Natural killer cell (primary cell): ENCODE measurements at regions not wholly inside any gene's neighbourhood (a gene's known extent, or its start where the extent isn't known, plus 50 kb on each side); places are given as distances from the start of the nearest gene placed in this dataset.

Source experiments
- ATAC-seq, 3 donors: fragments of 150-1000 bp in 2 of 3; fragments of 200-7000 bp in 1 of 3; cut with Tn5 transposase; 1 replicate in 1 of 3; 2 replicates in 2 of 3; pipeline ENCODE4 v1.10.0; 2021; ENCODE audit warnings: mild to moderate bottlenecking in 2 of 3, moderate library complexity in 2 of 3
- DNase-seq, 2 donors: peaks; one replicate each; pipeline versions ENCODE4 v3.0.0 to v3.0.0-alpha.2; 2013 to 2021; ENCODE audit warnings: mixed read lengths in 1 of 2
- H3K27ac ChIP-seq: one replicate; pipeline ENCODE4 v1.5.1; 2013; ENCODE audit warnings: mild to moderate bottlenecking, low read length
- H3K27me3 ChIP-seq: one replicate; pipeline ENCODE4 v1.6.1; 2013; ENCODE audit warnings: low read length; ENCODE audit not compliant: control insufficient read depth, insufficient read depth
- H3K36me3 ChIP-seq: one replicate; pipeline ENCODE4 v1.6.1; 2013; ENCODE audit warnings: low read length; ENCODE audit not compliant: control insufficient read depth, insufficient read depth
- H3K4me1 ChIP-seq: one replicate; pipeline ENCODE4 v1.6.1; 2013; ENCODE audit warnings: low read length; ENCODE audit not compliant: control insufficient read depth, insufficient read depth
- H3K4me3 ChIP-seq: one replicate; pipeline ENCODE4 v1.5.1; 2013; ENCODE audit warnings: low read length
- H3K9me3 ChIP-seq: one replicate; pipeline ENCODE4 v1.6.1; 2013; ENCODE audit warnings: low read length; ENCODE audit not compliant: control insufficient read depth, insufficient read depth
- H3K27ac Mint-ChIP-seq, 2 donors: one replicate each; pipeline ENCODE4 v1.8.0; 2022; ENCODE audit warnings: mild to moderate bottlenecking in 2 of 2, mixed read lengths in 2 of 2, moderate library complexity in 1 of 2
- H3K27me3 Mint-ChIP-seq, 2 donors: one replicate each; pipeline ENCODE4 v1.8.0; 2022; ENCODE audit warnings: low read depth in 2 of 2, mixed read lengths in 2 of 2
- H3K36me3 Mint-ChIP-seq: one replicate; pipeline ENCODE4 v1.8.0; 2022; ENCODE audit warnings: mixed read lengths
- H3K4me1 Mint-ChIP-seq, 2 donors: one replicate each; pipeline ENCODE4 v1.8.0; 2022; ENCODE audit warnings: mixed read lengths in 2 of 2
- H3K4me3 Mint-ChIP-seq: one replicate; pipeline ENCODE4 v1.8.0; 2022; ENCODE audit warnings: mild to moderate bottlenecking, moderate library complexity, mixed read lengths
- H3K9me3 Mint-ChIP-seq, 2 donors: one replicate each; pipeline ENCODE4 v1.8.0; 2022; ENCODE audit warnings: mixed read lengths in 2 of 2
- WGBS: methylation state at CpG from one replicate; pipeline ENCODE4 v1.1.7; 2013; ENCODE audit warnings: missing lambda C conversion rate; ENCODE audit not compliant: insufficient coverage; 5-methylcytosine and 5-hydroxymethylcytosine counted together
- intact Hi-C: fragments of 100-400 bp; cut with micrococcal nuclease; formaldehyde crosslinking; loops from one replicate; pipeline ENCODE4 v1.14.2; 2022
- TF ChIP-seq, protein P1 (sequence below): fragments of 200-600 bp; IDR thresholded peaks from one replicate; pipeline ENCODE4 v1.8.0; 2022; ENCODE audit warnings: antibody characterized with exemption

DNA sequence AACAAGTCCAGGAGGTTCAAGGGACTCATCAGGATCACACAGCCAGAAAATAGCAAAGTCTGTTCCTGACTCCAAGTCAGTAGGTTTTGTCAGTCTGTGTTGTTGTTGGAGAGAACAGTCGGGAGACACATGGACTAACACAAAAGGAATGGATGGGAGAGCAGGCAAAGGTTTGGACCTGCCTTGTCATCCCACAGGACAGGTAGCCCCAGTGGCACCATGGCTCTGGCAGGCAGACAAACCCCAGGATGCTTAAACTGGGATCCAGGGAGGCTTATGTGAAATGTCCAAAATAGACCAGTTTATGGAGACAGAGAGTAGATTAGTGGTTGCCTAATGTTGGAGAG, 201.6 kb upstream of the NAV2 start:
- Mint-ChIP-seq H3K4me3 (no peak overlapping the region), H3K9me3 (no peaks in the 10 kb centered on the region), H3K27me3 (peaks cover 24 to 57% of the 10 kb centered on the region in 2 donors), H3K27ac (no peak overlapping the region), H3K36me3 (no peaks in the 10 kb centered on the region), H3K4me1 (no peaks in the 10 kb centered on the region)
- no peaks in the 10 kb centered on the region for H3K4me1 ChIP-seq
- no peak overlapping the region for H3K4me3 ChIP-seq
- DNase-seq: no peak
- TF ChIP-seq, protein P1, sequence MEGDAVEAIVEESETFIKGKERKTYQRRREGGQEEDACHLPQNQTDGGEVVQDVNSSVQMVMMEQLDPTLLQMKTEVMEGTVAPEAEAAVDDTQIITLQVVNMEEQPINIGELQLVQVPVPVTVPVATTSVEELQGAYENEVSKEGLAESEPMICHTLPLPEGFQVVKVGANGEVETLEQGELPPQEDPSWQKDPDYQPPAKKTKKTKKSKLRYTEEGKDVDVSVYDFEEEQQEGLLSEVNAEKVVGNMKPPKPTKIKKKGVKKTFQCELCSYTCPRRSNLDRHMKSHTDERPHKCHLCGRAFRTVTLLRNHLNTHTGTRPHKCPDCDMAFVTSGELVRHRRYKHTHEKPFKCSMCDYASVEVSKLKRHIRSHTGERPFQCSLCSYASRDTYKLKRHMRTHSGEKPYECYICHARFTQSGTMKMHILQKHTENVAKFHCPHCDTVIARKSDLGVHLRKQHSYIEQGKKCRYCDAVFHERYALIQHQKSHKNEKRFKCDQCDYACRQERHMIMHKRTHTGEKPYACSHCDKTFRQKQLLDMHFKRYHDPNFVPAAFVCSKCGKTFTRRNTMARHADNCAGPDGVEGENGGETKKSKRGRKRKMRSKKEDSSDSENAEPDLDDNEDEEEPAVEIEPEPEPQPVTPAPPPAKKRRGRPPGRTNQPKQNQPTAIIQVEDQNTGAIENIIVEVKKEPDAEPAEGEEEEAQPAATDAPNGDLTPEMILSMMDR: no peak
- no peaks in the 10 kb centered on the region for H3K36me3 ChIP-seq
- ATAC-seq: no peak
- no peaks in the 10 kb centered on the region for H3K9me3 ChIP-seq
- no peak overlapping the region for H3K27ac ChIP-seq
- intact Hi-C loops: no loop called here
- H3K27me3 ChIP-seq: no peaks in the 10 kb centered on the region
- 89% methylated on average over 1 of the region's 1 CpG for WGBS

DNA sequence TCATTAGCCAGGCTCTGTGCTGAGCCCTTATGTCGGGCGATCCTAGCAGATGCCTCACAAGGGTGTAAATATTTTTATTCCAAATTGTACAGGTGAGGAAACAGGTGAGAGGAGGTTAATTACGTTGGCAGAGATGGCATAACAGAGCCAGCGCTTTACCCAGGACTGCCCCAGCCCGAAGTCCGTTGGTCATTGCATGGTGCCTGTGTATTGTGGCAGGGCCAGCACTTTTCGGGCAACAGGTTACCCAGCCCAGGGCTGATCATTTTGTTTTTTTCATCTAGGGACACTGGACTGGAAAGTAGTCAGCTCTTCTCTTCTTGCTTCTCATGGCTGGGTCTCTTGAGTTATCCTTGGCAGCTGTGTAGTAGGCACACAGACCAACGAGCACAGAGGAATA, 202.2 kb upstream of the NAV2 start:
- H3K4me3 Mint-ChIP-seq: no peak overlapping the region
- Histone ChIP-seq H3K4me3 (no peak overlapping the region), H3K27me3 (no peaks in the 10 kb centered on the region), H3K4me1 (no peaks in the 10 kb centered on the region), H3K36me3 (no peaks in the 10 kb centered on the region), H3K9me3 (no peaks in the 10 kb centered on the region), H3K27ac (no peak overlapping the region)
- intact Hi-C loops: no loop called here
- DNase-seq (no peak), ATAC-seq (no peak)
- no peak overlapping the region for H3K27ac Mint-ChIP-seq
- WGBS: 76% methylated on average over 8 of the region's 8 CpGs
- no peaks in the 10 kb centered on the region for H3K9me3 Mint-ChIP-seq
- no peaks in the 10 kb centered on the region for H3K36me3 Mint-ChIP-seq
- TF ChIP-seq, protein P1: no peak
- peaks cover 21 to 57% of the 10 kb centered on the region in 2 donors for H3K27me3 Mint-ChIP-seq
- no peaks in the 10 kb centered on the region for H3K4me1 Mint-ChIP-seq

DNA sequence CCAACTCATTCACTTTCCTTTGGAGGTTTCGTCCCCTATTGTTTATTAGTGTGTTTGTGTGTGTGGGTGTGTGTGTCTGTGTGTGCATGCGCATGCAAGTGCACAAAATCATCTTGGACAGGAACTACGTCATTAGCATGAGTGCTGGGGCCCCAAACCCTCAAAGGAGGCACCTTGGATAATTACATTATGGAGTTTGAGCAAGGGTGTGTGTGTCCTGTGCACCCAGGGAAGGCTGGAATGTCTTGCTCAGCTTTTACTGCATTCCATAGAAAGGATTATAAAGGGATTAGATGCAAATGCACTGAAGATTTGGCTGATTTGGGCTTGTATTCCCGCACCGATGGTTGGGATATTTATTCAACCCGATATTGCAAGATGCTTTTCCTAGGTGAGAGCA, 203.4 kb upstream of the NAV2 start:
- Mint-ChIP-seq H3K4me1 (no peaks in the 10 kb centered on the region), H3K27ac (no peak overlapping the region), H3K27me3 (peaks cover 21 to 57% of the 10 kb centered on the region in 2 donors), H3K36me3 (no peaks in the 10 kb centered on the region), H3K9me3 (no peaks in the 10 kb centered on the region), H3K4me3 (no peak overlapping the region)
- no peak for ATAC-seq
- 82% methylated on average over 6 of the region's 6 CpGs for WGBS
- Histone ChIP-seq H3K9me3 (no peaks in the 10 kb centered on the region), H3K36me3 (no peaks in the 10 kb centered on the region), H3K4me1 (no peaks in the 10 kb centered on the region), H3K4me3 (no peak overlapping the region), H3K27me3 (no peaks in the 10 kb centered on the region), H3K27ac (no peak overlapping the region)
- intact Hi-C loops: no loop called here
- TF ChIP-seq, protein P1: no peak
- no peak for DNase-seq

DNA sequence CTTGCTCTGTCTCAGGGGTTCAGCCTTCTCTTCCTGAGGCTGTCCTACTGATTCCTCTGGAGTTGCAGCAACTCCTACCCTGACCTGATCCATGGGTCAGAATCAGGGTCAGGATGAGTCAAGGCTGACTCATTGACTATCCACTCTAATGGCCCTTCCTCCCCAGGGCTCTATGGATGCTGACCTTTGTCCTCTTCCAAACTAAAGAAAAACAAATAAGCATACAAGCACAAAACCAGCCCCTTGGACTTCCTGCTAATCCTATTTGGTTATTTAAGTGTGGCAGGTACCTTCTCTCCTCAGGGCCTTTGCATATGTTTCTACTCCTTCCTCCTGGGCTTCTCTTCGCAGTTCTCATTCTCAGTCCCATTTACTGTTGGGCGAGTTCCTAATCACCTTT, 204.5 kb upstream of the NAV2 start:
- no peaks in the 10 kb centered on the region for H3K9me3 ChIP-seq
- H3K27ac ChIP-seq: no peak overlapping the region
- H3K4me1 Mint-ChIP-seq: no peaks in the 10 kb centered on the region
- TF ChIP-seq, protein P1: no peak
- intact Hi-C loops: no loop called here
- ATAC-seq (peak in 1 of 3 donors; percentile 24), DNase-seq (no peak)
- H3K27me3 ChIP-seq: no peaks in the 10 kb centered on the region
- H3K36me3 Mint-ChIP-seq: no peaks in the 10 kb centered on the region
- no peaks in the 10 kb centered on the region for H3K36me3 ChIP-seq
- no peak overlapping the region for H3K27ac Mint-ChIP-seq
- no peaks in the 10 kb centered on the region for H3K4me1 ChIP-seq
- 65% methylated on average over 2 of the region's 2 CpGs for WGBS
- no peak overlapping the region for H3K4me3 ChIP-seq
- H3K4me3 Mint-ChIP-seq: no peak overlapping the region
- no peaks in the 10 kb centered on the region for H3K9me3 Mint-ChIP-seq
- peaks cover 22 to 57% of the 10 kb centered on the region in 2 donors for H3K27me3 Mint-ChIP-seq
